Neural progenitor cell (in vitro differentiated cells): ENCODE measurements at regions not wholly inside any gene's neighbourhood (a gene's known extent, or its start where the extent isn't known, plus 50 kb on each side); places are given as distances from the start of the nearest gene placed in this dataset.

Experiments used
- DNase-seq: peaks from one replicate; pipeline ENCODE4 v3.0.0-alpha.2; 2016; ENCODE audit warnings: low spot score
- H2AFZ ChIP-seq: fragments of 200-600 bp; sonication (generic); replicated peaks from 2 replicates; pipeline ENCODE4 v1.6.1; 2016; ENCODE audit warnings: antibody characterized with exemption
- H3F3A ChIP-seq: fragments of 200-600 bp; sonication (generic); 2 replicates; pipeline ENCODE4 v1.6.1; 2016; ENCODE audit warnings: antibody characterized with exemption, low read depth
- H3K27ac ChIP-seq: fragments of 200-600 bp; sonication (generic); 2 replicates; pipeline ENCODE4 v1.5.1; 2016; ENCODE audit warnings: mild to moderate bottlenecking
- H3K27me3 ChIP-seq: fragments of 200-600 bp; sonication (generic); 2 replicates; pipeline ENCODE4 v1.6.1; 2016; ENCODE audit warnings: mild to moderate bottlenecking, moderate library complexity
- H3K36me3 ChIP-seq: fragments of 200-600 bp; sonication (generic); 2 replicates; pipeline ENCODE4 v1.5.1; 2016
- H3K4me1 ChIP-seq: fragments of 200-600 bp; sonication (generic); 2 replicates; pipeline ENCODE4 v1.6.1; 2016; ENCODE audit warnings: mixed run types
- H3K4me2 ChIP-seq: fragments of 200-600 bp; sonication (generic); 2 replicates; pipeline ENCODE4 v1.6.1; 2016
- H3K4me3 ChIP-seq: fragments of 200-600 bp; sonication (generic); 2 replicates; pipeline ENCODE4 v1.5.1; 2016
- H3K79me2 ChIP-seq: fragments of 200-600 bp; sonication (generic); 2 replicates; pipeline ENCODE4 v1.6.1; 2016; ENCODE audit warnings: low read depth
- H3K9ac ChIP-seq: fragments of 200-600 bp; sonication (generic); 2 replicates; pipeline ENCODE4 v1.6.1; 2016
- H3K9me3 ChIP-seq: fragments of 200-600 bp; sonication (generic); 2 replicates; pipeline ENCODE4 v1.5.1; 2016; ENCODE audit warnings: low read depth
- H4K20me1 ChIP-seq: fragments of 200-600 bp; sonication (generic); 2 replicates; pipeline ENCODE4 v1.6.1; 2016; ENCODE audit warnings: low read depth
- H3K27ac Mint-ChIP-seq: 3 replicates; pipeline ENCODE4 v1.8.0; 2021; ENCODE audit warnings: mixed read lengths
- H3K27me3 Mint-ChIP-seq: 2 replicates; pipeline ENCODE4 v1.8.0; 2022; ENCODE audit warnings: low read depth, mild to moderate bottlenecking, inconsistent platforms, moderate library complexity, mixed read lengths; ENCODE audit not compliant: insufficient read depth
- H3K36me3 Mint-ChIP-seq: 3 replicates; pipeline ENCODE4 v1.8.0; 2021; ENCODE audit warnings: mixed read lengths
- H3K4me1 Mint-ChIP-seq: 3 replicates; pipeline ENCODE4 v1.8.0; 2021; ENCODE audit warnings: mixed read lengths
- H3K4me3 Mint-ChIP-seq: 3 replicates; pipeline ENCODE4 v1.8.0; 2021; ENCODE audit warnings: mild to moderate bottlenecking, moderate library complexity, mixed read lengths
- H3K9me3 Mint-ChIP-seq: 3 replicates; pipeline ENCODE4 v1.8.0; 2020; ENCODE audit warnings: mixed read lengths
- EZH2 ChIP-seq: fragments of 200-600 bp; sonication (generic); IDR thresholded peaks from 2 replicates; pipeline ENCODE4 v1.6.1; 2017; ENCODE audit warnings: antibody characterized with exemption, mild to moderate bottlenecking, moderate library complexity
- EZH2phosphoT487 ChIP-seq: fragments of 200-600 bp; sonication (generic); IDR thresholded peaks from 2 replicates; pipeline ENCODE4 v1.6.1; 2017; ENCODE audit warnings: antibody characterized with exemption
- TF ChIP-seq, protein P1 (sequence below): fragments of 200-600 bp; sonication (generic); IDR thresholded peaks from 2 replicates; pipeline ENCODE4 v1.5.1; 2017; ENCODE audit warnings: antibody characterized with exemption, mild to moderate bottlenecking

DNA sequence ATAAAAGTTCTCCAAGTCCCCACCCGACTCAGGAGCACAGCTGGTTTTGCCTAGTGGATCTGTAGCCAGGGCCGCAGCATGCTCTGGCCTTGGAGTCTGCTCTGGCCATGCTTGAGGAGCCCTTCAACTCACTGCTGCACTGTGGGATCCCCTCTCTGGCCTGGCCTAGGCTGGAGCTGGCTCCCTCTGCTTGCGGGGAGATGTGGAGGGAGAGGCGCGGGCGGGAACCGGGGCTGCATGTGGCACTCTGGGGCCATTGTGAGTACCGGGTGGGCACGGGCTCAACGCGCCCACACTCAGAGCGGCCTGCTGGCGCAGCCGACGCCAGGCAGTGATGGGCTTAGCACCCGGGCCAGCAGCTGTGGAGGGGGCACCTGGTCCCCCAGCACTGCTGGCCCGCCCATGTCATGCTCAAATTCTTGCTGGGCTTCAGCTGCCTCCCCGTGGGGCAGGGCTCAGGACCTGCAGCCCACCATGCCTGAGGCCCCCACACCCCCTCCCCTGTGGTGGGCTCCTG, 57.0 kb upstream of the ATP12A start:
- no peaks in the 10 kb centered on the region for H3K79me2 ChIP-seq
- peaks cover 4% of the 10 kb centered on the region for H3K4me1 Mint-ChIP-seq
- H3K36me3 Mint-ChIP-seq: no peaks in the 10 kb centered on the region
- H4K20me1 ChIP-seq: no peaks in the 10 kb centered on the region
- H3K27ac ChIP-seq: no peak overlapping the region
- no peaks in the 10 kb centered on the region for H3K27me3 ChIP-seq
- no peak overlapping the region for H3K9ac ChIP-seq
- no peaks in the 10 kb centered on the region for H3K4me1 ChIP-seq
- peaks cover 7% of the 10 kb centered on the region for H3K27me3 Mint-ChIP-seq
- no peak overlapping the region for H3K4me3 Mint-ChIP-seq
- H3K9me3 ChIP-seq: no peaks in the 10 kb centered on the region
- H3F3A ChIP-seq: no peaks in the 10 kb centered on the region
- H3K36me3 ChIP-seq: no peaks in the 10 kb centered on the region
- TF ChIP-seq, protein P1, sequence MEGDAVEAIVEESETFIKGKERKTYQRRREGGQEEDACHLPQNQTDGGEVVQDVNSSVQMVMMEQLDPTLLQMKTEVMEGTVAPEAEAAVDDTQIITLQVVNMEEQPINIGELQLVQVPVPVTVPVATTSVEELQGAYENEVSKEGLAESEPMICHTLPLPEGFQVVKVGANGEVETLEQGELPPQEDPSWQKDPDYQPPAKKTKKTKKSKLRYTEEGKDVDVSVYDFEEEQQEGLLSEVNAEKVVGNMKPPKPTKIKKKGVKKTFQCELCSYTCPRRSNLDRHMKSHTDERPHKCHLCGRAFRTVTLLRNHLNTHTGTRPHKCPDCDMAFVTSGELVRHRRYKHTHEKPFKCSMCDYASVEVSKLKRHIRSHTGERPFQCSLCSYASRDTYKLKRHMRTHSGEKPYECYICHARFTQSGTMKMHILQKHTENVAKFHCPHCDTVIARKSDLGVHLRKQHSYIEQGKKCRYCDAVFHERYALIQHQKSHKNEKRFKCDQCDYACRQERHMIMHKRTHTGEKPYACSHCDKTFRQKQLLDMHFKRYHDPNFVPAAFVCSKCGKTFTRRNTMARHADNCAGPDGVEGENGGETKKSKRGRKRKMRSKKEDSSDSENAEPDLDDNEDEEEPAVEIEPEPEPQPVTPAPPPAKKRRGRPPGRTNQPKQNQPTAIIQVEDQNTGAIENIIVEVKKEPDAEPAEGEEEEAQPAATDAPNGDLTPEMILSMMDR: no peak
- TF ChIP-seq EZH2 (no peak), EZH2phosphoT487 (no peak)
- H3K9me3 Mint-ChIP-seq: peaks cover 2% of the 10 kb centered on the region
- H2AFZ ChIP-seq: no peak overlapping the region
- no peak for DNase-seq
- H3K4me2 ChIP-seq: no peak overlapping the region
- H3K4me3 ChIP-seq: no peak overlapping the region
- H3K27ac Mint-ChIP-seq: no peak overlapping the region

GRCh38 chr13:24624363-24624762, 55.8 kb upstream of the ATP12A start:
- H3K4me2 ChIP-seq: no peak overlapping the region
- no peak overlapping the region for H3K4me3 ChIP-seq
- Mint-ChIP-seq H3K27me3 (peaks cover 10% of the 10 kb centered on the region), H3K27ac (no peak overlapping the region), H3K4me3 (no peak overlapping the region), H3K36me3 (no peaks in the 10 kb centered on the region), H3K4me1 (peaks cover under 1% of the 10 kb centered on the region), H3K9me3 (peaks cover 2% of the 10 kb centered on the region)
- H3K27ac ChIP-seq: no peak overlapping the region
- H3K9me3 ChIP-seq: no peaks in the 10 kb centered on the region
- no peak for TF ChIP-seq EZH2
- TF ChIP-seq EZH2phosphoT487: no peak
- TF ChIP-seq, protein P1: no peak
- DNase-seq: no peak
- no peaks in the 10 kb centered on the region for H3K79me2 ChIP-seq
- H3K9ac ChIP-seq: no peak overlapping the region
- no peaks in the 10 kb centered on the region for H3K27me3 ChIP-seq
- H3K4me1 ChIP-seq: no peaks in the 10 kb centered on the region
- H4K20me1 ChIP-seq: no peaks in the 10 kb centered on the region
- no peaks in the 10 kb centered on the region for H3K36me3 ChIP-seq
- no peaks in the 10 kb centered on the region for H3F3A ChIP-seq
- no peak overlapping the region for H2AFZ ChIP-seq

- no peak for DNase-seq
- no peaks in the 10 kb centered on the region for H3K36me3 Mint-ChIP-seq
- Histone ChIP-seq H3K4me1 (no peaks in the 10 kb centered on the region), H2AFZ (no peak overlapping the region), H3K9ac (no peak overlapping the region), H3K36me3 (no peaks in the 10 kb centered on the region), H3K79me2 (no peaks in the 10 kb centered on the region), H3K4me3 (no peak overlapping the region), H3K9me3 (no peaks in the 10 kb centered on the region), H4K20me1 (no peaks in the 10 kb centered on the region), H3K4me2 (no peak overlapping the region), H3K27me3 (no peaks in the 10 kb centered on the region), H3K27ac (no peak overlapping the region), H3F3A (no peaks in the 10 kb centered on the region)
- no peak overlapping the region for H3K4me3 Mint-ChIP-seq
- H3K4me1 Mint-ChIP-seq: peaks cover 5% of the 10 kb centered on the region
- peaks cover 10% of the 10 kb centered on the region for H3K27me3 Mint-ChIP-seq
- peaks cover 2% of the 10 kb centered on the region for H3K9me3 Mint-ChIP-seq
- no peak overlapping the region for H3K27ac Mint-ChIP-seq
- no peak for TF ChIP-seq EZH2phosphoT487
- no peak for TF ChIP-seq EZH2
- TF ChIP-seq, protein P1: no peak
Measured at GRCh38 chr13:24624801-24625231, 55.4 kb upstream of the ATP12A start.
